HG03066 (cell line): ENCODE measurements at regions not wholly inside any gene's neighbourhood (a gene's known extent, or its start where the extent isn't known, plus 50 kb on each side); places are given as distances from the start of the nearest gene placed in this dataset.

Experiments used
- ATAC-seq: cut with Tn5 transposase; IDR thresholded peaks from one replicate; pipeline ENCODE4 v1.9.1; 2021; ENCODE audit warnings: low read depth; ENCODE audit not compliant: unreplicated experiment

DNA sequence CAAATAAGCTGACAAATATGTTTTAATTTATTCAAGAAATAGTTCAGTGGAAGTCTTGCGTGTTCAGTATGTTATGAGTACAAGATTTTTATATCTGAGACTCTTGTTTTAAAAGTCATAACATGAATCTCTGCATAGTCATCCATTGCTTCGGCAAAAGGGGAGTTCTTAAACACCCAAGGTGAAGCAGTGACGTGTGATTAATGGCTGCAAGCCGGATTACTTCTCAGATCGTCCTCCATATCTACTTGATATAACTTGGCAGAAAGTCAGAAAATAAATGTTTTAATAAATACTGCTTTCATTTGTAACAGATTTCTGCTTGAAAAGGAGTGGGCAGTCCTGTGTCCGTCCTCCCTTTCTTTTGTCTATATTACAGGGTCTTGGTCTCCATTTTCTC, 64.6 kb upstream of the IL15 start:
- no peak for ATAC-seq

- no peak for ATAC-seq
Observed at GRCh38 chr4:141573678-141574077, 62.7 kb upstream of the IL15 start.

DNA sequence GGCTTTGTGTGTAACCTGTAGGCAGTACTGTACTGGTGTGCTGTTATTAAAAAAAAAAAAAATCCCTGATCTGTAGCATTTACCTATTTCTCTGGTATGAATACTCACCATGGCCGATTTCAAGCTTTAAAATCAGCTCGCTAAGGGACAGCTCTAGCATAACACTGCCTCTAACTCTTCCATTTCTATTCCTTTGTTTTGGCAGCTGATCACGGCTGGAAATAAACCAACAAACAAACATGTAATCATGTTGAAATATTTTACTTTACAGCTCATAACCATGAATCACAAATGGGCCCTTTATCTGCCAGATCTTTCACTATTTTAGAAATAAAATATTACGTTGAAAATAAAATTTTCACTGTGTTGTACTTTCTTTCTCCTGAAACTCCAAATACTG, 60.5 kb upstream of the IL15 start:
- no peak for ATAC-seq

DNA sequence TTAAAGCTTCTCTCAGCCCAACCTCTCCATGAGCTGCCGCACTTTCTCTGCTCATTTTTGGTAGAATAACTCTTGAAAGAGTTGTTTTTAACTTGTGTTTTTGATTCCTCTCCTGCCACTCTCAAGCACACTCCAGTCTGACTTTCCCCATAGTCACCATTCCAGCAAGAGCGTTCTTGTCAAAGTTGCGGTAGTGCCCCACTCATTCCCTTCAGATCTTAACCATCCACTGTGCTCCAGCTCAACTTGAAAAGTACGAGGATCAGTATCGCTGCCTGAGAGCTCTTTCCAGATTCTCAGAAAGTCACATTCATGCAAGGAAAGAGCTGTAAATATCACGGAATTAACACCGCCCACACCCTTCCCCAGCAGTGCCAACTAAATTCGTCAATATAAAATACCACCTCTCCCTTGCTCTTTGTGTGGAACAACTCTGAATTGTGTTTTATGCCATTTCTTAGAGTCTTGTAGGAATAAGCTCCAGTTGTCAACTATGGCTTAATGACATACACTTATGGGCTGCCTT, 59.7 kb upstream of the IL15 start:
- ATAC-seq, result no peak

DNA sequence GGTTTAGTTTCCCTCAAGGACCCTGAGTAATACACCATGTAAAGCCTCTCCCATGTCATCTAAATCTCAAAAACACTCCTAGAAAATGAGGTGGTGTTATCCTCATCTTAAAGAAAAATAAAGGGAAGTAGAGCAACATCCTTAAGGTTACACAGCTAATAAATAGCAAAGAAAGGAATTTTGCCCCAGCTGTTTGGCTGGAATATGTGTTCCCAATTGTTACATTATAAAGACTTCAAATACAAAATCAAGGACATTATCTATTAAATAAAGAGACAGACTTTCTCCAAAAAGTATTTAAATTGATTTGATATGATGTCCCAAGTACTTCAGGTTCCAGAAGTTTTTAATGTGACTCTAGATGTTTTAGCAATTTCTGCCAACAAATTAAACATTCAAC, 57.9 kb upstream of the IL15 start:
- ATAC-seq, result no peak

DNA sequence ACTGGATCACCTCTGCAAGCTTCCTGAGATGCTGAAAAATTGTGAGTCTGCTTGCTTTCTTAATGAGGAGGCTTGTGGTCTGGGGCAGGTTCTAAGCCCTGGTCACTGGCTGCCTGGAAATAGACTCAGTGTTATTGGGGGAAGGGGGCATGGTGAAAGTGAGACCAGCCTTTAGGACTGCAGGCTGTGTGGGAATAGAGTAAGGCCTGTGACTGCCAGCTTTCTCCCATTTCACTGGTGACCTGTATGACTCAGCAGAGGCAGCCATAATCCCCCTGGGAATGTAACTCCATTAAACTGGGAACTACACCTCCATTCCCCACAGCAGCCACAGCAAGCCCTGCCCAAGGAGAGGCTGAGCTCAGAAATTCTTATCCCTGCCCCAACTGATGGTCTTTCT, 55.9 kb upstream of the IL15 start:
- ATAC-seq, result no peak
